GM19395 (cell line): ENCODE measurements at regions not wholly inside any gene's neighbourhood (a gene's known extent, or its start where the extent isn't known, plus 50 kb on each side); places are given as distances from the start of the nearest gene placed in this dataset.

Source experiments
- ATAC-seq: cut with Tn5 transposase; IDR thresholded peaks from one replicate; pipeline ENCODE4 v1.9.1; 2021; ENCODE audit warnings: mild to moderate bottlenecking, moderate library complexity; ENCODE audit not compliant: unreplicated experiment

GRCh38 chr12:58564721-58565120 is 355.6 kb downstream of the LRIG3 start:
- ATAC-seq: no peak

GRCh38 chr12:58566599-58566998 is 353.7 kb downstream of the LRIG3 start:
- ATAC-seq: no peak

GRCh38 chr12:58567189-58567588 is 353.1 kb downstream of the LRIG3 start:
- ATAC-seq: no peak

- no peak for ATAC-seq
Observed at GRCh38 chr12:58570411-58570810, 349.9 kb downstream of the LRIG3 start.

- no peak for ATAC-seq
Observed at GRCh38 chr12:58575256-58575655, 345.0 kb downstream of the LRIG3 start.

DNA sequence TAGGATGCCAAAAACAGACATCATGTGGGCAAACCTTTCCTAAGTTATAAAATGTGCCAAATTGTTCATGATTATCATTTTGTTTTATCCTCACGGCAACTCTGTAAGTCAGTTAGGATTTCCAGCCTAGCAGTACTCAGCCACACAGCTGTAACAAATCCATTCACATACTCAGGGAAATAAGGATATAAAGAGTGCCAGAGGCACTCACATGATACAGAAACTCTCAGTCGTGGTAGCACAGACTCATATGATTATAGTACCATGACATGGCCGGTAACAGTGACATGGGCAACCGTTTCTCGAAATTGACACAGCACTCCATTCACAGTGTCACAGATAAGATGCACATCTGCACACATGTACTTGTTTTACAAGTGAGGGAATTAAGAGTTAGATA is 344.2 kb downstream of the LRIG3 start:
- ATAC-seq: no peak

DNA sequence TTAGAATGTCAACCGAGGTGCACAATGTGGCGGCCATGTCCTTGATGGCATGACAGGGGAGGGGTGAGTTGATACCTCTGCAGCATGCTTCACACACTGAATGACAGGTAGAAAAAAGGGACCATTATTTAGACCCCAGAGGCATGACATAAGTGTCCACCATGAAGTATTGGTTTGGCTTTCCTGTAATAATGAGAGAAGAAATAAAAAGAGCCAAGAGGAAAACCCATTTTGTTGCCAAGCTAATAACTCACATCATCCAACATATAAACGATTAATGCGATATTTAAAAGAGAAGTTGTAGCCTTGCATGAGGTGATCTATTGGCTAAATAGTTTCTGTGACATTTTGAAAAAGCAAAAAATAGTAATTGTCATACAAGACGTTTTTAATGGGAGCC is 343.4 kb downstream of the LRIG3 start:
- no peak for ATAC-seq

DNA sequence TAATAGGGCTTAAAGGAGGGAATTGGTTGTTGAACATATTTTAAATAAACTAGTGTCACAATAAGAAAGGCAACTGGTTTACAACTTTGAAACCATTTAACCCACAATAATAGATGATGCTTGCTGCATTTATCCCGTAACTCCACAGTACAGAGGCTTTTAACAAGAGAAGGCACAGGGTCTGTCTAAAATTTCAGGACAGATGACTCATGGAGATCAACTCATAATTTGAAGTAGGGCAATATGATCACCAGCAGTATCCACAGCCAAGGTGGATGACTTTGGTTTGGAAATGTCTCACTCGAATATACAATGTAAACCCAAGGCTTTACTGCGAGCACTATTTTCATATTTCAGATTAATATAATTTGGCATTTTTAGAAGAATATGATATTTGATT is 340.2 kb downstream of the LRIG3 start:
- no peak for ATAC-seq

GRCh38 chr12:58583529-58583928 is 336.8 kb downstream of the LRIG3 start:
- ATAC-seq: no peak

DNA sequence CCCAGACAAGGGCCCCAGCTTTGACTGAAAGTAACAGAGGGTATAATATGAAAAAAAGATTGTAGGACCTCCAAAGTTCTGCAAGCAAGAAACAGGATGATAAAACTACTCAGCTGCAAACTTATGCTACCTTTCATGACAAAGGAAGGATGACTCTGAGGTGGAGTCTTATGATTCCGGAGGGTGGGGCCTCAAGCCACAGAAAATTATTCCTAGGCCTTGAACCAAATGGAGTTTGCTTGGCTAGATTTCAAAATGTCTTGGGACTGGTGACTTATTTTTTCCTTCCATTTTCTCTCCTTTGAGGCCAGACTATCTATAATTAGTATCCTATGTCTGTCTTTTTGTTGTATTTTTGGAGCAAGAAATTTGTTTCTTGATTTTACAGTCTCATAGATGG is 336.4 kb downstream of the LRIG3 start:
- no peak for ATAC-seq

DNA sequence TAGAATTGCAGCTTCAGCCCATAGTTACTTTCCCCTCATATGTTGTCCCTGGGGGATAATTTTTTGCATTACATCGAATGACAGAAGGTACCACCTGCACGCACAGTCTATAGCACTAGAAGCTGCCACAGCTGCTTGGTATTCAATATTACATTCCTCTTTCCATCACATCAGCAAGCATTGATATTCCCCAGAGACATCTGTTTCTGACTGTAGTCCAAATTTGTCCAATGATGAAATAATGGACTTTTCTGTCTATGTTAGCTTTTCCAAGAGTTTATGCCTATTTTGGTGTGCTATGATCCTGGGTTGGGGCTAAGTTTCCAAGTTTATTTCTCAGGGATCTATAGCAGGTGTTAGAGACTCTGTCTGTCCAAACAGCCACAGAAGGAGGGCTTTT is 335.4 kb downstream of the LRIG3 start:
- no peak for ATAC-seq

DNA sequence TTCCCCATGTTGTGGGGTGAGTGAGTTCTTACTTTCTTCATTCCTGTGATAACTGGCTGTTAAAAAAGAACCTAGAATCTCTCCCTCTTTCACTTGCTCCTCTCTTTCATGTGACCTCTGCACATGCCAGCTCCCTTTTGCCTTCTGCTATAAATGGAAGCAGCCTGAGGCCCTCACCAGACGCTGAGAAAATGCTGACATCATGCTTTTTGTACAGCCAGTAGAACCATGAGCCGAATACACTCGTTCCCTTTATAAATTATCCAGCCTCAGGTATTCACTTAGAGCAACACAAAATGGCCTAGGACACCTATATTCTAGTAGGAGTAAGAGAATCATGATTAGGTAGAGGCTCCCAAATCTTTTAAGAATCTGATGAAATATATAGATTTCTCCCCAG is 333.5 kb downstream of the LRIG3 start:
- ATAC-seq: no peak

DNA sequence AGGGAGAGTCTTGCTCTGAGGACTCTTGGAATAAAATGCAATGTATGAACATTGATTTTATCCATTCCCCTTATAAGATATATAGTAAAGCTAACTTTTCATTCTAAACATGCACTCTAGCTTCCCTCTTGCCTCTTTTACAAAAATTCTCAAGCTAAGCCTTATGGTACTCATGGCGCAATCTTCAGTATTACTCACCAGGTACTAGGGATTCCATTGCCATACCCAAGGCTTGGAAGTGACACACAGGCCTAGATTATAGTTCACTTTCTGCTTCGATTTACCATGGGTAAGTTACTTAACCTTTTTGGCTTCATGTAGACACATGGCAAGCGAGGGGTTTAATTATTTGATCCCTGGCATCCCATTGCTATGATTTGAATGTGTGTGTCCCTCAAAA is 331.5 kb downstream of the LRIG3 start:
- ATAC-seq: no peak

- ATAC-seq: no peak
Observed at GRCh38 chr12:58592475-58593207, 327.7 kb downstream of the LRIG3 start.

DNA sequence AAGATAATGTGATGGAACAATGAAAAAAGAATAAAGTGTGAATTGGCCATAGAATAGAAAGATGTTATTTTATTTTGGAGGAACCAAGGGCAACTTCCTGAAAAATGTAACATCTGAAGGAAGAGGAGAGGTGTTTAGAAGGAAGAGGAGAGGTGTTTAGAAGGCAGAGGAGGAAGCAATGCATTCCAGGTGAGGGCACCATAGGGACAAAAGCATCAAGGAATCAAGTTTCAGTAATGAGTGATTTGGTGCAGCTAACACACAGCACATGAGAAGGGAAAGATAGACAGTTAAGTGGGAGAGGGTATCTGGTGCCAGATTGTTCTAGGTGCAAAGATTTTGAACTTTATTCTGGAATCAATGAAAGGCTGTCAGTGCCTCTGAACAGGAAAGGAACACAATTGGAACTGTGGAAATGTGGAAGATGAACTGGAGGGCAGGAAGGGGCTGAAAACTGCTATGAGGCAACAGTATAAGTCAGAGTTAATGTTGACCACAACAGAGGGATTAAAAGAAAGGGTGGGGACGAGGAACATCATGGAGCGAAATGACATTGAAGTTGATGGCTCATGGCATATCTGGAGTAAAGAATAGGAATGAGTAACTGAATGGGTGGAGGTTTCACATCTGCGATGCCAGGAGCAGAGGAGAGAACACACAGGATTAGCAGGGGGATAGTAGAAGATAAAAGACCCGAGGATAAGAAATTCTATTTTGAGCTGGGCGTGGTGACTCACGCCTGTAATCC is 326.6 kb downstream of the LRIG3 start:
- ATAC-seq: no peak

DNA sequence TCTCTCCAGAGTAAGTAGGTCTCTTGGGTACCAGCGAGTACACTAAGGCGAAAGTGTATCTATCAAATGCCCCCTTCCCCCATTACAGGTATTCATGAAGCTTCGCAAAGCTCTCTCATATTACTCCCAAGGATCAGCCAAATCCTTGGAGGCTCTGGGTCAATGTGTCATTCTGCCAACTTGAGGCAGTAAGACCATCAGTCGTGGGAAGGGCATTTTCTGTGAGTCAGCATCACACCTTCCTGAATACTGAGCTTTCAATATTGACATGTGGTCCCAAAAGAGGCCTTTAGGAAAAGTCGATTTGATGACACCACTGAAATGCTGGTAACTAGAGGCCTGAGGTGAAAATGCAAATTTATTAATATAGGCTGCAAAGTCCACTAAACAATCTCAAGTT is 323.9 kb downstream of the LRIG3 start:
- ATAC-seq: no peak

DNA sequence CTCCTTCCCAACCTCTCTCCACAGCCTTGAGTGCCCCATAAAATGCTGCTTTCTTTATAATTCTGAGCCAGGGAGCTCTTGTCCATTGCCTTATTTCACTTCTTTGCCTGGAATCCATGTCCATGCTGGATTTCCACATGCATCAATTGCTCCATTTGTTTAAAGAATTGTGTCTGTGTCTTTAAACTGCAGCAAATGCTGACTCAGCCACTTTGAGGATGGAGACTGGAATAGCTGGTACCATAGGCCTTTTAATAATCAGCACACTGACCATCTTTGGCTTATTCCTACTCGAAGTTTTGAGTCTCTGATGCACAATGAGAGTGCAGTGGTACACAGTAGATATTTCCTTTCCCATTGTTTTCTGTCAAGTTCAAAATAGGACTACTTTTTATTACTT is 318.8 kb downstream of the LRIG3 start:
- no peak for ATAC-seq

DNA sequence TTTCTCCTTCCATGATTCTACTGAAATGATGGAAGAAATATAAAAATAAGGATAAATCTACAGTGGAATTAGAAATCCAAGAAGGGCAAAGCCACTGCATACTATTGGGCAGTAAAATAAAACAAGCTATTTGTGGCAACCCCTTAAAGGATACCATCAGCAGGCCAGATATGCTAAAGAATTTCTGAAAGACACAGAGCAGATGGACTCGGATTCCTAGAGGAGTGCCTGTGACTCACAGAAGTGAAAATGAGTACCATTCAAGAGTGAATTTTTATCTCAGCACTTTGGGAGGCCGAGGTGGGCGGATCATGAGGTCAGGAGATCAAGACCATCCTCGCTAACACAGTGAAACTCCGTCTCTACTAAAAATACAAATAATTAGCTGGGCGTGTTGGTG is 318.1 kb downstream of the LRIG3 start:
- no peak for ATAC-seq

DNA sequence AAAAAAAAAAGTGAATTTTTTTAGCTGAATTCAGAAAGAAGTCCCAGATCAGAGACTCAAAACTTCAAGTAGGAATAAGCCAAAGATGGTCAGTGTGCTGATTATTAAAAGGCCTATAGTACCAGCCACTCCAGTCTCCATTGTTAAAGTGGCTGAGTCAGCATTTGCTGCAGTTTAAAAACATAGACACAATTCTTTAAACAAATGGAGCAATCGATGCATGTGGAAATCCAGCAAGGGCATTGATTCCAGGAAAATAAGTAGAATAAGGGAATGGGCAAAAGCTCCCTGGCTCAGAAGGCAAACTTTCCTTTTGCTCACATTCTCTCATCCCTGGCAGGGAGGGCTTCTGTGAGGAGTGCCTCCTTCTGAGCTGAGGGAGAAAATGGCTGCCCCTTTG is 317.6 kb downstream of the LRIG3 start:
- ATAC-seq: no peak

DNA sequence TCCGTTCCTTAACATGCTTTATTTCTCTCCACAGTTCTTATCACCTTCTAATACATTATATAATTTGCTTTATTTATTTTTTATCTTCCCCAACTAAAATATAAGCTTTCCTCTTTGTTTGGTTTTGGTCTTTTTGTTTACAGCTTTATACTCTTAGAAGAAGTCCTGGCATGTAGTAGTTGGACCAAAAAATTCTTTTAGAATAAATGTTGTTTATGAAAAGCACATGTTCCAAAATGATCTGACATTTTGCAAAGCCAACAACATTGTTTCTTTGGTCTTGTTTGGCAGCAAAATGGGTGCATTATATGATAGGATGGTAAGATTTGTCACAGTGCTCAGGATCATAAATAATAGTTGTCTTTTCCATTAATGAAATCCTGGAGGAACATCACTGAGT is 312.5 kb downstream of the LRIG3 start:
- ATAC-seq: no peak

- no peak for ATAC-seq
Observed at GRCh38 chr12:58608711-58609110, 311.6 kb downstream of the LRIG3 start.

- ATAC-seq: no peak
Observed at GRCh38 chr12:58615047-58615446, 305.3 kb downstream of the LRIG3 start.

DNA sequence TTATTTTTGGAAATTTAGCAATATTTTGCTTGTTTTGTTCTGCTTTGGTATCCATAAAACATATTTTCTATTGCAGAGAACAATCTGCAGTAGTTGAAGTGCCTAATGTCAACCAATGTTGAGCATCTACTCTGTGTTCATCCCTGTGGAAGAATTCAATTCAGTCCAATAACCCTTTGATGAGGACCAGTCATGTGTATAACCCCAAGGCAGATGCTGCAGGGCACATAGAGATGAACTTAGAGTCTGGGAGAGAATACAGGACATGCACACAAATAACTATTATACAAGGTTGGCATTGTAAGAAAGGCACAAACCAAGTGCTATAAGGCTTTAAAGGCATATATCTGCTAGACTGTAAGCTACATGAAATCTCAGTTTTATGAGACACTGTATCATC is 304.7 kb downstream of the LRIG3 start:
- ATAC-seq: no peak
